ENCODE measurements at regions not wholly inside any gene's neighbourhood (a gene's known extent, or its start where the extent isn't known, plus 50 kb on each side); places are given as distances from the start of the nearest gene placed in this dataset.

GRCh38 chr10:78718032-78718572, 350.7 kb upstream of the ZMIZ1 start:
- no peak for DNase-seq (ENCODE audit: low spot score)

DNA sequence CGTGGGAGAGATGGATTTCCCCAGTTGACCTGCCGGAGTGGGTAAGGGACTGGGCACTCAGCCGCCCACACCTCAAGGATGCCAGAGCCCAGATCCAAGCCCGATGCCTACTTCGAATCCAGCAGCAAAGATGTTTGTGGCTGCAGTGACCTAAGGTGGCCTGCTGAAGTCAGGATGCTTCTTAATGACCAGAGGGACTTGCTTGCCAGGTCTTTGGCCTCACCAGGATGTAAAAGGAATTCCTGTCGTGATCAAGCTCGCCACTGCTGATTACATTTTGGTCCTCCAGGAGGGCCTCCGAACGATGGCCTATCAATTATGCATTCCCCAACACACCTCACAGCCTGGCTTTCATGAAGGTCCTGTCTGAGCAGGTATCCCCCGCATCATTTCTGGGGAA, 349.5 kb upstream of the ZMIZ1 start:
- no peak for DNase-seq (ENCODE audit: low spot score)

DNA sequence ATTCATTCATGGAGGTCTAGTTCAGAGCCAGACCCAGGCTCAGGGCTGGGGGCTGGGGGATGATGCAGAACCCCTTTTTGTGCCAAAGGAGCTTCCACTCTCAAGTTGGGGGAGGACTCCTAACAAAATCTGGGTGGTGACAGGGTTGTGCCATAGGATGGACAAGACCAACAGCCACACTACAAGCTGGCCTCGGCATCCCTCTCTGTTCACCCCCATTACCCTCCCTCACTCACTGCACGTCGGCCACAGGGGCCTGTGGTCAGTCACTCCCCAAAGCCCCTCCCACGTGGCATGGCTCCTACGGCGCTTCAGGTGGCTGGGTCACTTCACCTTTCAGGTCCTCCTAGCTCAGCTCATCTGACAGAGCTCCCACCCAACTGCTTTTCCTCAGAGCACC, 348.7 kb upstream of the ZMIZ1 start:
- no peak for DNase-seq (ENCODE audit: low spot score)

- DNase-seq (ENCODE audit: low spot score): no peak
Measured at GRCh38 chr10:78721231-78721630, 347.5 kb upstream of the ZMIZ1 start.

DNA sequence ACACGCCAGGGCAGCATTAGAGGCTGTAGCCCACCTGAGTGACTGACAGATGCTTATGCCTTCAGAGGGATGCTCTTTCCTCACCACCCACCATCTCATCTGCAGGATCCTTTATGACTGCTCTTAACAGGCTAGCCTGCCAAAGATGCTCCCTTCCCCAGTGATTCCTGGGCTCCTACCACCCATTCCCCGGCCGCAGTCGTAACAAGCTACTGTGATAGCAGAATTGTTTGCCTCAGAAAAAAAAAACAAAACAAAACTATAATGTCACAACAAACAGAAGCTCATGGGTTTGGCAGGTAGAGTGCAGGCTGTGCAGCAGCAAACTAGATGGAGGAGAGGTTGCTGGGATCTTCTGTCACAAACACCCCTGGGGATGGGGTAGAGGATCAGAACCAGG, 343.9 kb upstream of the ZMIZ1 start:
- no peak for DNase-seq (ENCODE audit: low spot score)

DNA sequence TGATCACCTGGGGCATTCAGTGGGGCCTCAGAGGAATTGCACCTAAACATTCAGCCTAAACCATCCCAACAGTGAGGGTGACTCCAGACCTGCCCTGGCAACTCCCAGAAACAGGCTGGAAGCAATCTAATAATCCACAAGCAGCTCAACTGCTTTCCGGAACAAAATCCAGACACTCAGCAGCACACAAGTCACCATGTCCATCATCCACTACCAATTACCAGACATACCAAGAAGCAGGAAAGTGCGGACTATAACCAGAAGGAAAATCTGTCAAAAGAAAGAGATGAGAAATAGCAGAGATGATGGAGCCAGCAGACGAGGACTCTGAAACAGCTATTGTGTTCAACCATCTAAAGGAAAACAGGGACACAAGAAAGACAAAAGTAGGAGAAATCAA, 342.6 kb upstream of the ZMIZ1 start:
- no peak for DNase-seq (ENCODE audit: low spot score)

- no peak for DNase-seq (ENCODE audit: low spot score)
Measured at GRCh38 chr10:78727251-78727650, 341.5 kb upstream of the ZMIZ1 start.

GRCh38 chr10:78727728-78728127, 341.0 kb upstream of the ZMIZ1 start:
- no peak for DNase-seq (ENCODE audit: low spot score)

DNA sequence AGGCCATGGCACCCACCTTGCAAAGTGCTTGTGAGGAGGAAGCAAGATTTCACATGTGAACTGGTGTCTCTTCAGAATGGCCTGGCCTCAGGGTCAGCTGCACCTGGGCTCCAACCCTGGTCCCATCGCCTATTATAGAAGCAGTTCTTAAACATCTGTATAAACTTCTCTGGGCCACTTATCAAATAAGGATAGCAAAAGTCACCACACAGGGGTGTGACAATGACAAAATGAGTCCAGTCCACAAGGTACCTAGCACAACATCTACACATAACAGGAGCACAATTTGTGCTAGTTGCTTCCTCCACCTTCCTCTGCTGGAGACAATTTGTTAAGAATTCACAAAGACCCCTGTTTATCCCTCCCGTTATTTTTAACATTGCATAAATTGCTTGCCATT, 340.6 kb upstream of the ZMIZ1 start:
- no peak for DNase-seq (ENCODE audit: low spot score)

- DNase-seq (ENCODE audit: low spot score): no peak
Measured at GRCh38 chr10:78729366-78729765, 339.4 kb upstream of the ZMIZ1 start.

- DNase-seq (ENCODE audit: low spot score): no peak
Measured at GRCh38 chr10:78729800-78730199, 339.0 kb upstream of the ZMIZ1 start.

DNA sequence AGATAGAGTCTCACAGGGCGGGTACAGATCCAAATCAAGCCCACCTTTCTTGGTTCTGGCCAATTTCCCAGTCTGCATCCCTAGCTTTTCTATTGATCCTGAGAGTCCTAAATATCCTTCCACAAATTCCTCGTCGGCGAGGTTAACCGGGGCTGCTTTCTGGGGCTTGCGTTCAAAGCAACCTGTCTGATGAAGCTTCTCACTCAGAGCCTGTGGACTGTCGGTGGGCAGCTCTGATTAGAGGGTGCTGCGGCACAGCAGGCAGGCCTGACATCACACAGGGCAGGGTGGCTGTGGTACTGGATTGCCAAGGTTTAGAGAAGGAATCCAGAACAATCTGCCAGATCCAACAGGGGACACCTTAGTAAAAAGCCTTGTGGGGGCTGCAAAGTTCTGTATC, 338.0 kb upstream of the ZMIZ1 start:
- DNase-seq (ENCODE audit: low spot score): no peak

DNA sequence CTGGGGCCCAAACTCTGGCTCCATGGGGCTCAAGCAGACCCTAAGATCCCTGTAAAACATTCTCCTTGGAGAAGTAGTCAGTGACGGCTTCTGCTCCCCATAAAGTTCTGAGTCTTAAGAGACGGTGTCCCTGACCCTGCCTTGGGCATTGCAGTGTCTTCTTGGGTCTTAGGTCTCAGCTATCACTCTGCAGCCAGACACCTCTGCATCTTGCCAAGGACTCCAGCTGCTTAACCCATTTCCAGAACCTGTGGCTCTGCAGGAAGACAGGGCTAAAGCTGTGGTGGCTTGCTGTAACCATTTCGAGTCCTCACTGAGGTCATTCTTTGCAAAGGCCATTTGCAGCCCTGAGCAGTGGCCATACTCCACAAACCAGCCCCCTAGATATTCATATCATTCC, 337.1 kb upstream of the ZMIZ1 start:
- DNase-seq (ENCODE audit: low spot score): no peak

DNA sequence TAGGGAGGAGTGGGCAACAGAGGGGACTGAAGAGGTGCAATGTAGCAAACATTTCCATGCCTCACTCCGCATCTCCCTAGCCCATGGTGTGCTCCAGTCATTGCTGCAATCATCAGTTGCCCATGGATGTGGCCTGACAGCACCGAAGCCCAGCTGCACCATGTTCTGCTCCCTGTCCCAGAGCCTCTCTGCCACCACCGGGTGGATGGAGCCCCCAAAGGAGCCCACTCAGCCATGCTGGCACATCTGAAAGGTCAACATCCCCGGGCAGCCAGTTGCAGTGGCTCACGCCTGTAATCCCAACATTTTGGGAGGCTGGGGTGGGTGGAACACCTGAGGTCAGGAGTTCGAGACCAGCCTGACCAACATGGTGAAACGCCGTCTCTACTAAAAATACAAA, 336.4 kb upstream of the ZMIZ1 start:
- DNase-seq (ENCODE audit: low spot score): no peak

DNA sequence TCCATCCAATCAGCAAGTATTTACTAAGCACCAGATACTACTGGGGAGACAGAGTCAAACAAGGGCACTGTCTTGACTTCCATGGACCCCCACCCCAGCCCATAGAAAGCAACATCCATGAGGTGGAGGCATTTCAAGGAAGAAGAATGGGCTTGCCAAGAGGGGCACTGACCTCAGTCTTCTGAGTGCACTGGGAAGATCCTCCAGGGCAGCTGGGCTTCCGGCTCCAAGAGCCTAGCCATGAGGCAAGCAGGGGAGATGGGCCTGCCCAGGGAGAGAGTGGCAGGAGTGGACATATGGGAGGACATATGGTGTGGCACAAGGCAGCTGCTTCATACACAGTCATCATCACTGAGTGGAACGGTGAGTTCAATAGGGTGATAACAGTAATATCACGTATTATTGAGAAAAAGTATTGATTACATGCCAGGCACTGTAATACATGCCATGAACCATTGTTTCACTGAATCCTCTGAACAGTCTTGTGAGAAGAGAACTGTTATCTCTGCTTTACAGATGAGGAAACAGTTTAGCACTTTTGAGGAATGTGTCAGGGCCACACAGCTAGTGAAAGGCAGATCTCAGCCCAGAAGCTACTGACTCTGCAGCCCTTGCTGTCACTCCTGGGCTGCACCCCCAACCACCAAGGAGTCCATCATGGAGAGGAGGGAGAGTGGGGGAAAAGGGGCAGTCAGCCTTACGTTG, 331.7 kb upstream of the ZMIZ1 start:
- DNase-seq (ENCODE audit: low spot score): no peak

DNA sequence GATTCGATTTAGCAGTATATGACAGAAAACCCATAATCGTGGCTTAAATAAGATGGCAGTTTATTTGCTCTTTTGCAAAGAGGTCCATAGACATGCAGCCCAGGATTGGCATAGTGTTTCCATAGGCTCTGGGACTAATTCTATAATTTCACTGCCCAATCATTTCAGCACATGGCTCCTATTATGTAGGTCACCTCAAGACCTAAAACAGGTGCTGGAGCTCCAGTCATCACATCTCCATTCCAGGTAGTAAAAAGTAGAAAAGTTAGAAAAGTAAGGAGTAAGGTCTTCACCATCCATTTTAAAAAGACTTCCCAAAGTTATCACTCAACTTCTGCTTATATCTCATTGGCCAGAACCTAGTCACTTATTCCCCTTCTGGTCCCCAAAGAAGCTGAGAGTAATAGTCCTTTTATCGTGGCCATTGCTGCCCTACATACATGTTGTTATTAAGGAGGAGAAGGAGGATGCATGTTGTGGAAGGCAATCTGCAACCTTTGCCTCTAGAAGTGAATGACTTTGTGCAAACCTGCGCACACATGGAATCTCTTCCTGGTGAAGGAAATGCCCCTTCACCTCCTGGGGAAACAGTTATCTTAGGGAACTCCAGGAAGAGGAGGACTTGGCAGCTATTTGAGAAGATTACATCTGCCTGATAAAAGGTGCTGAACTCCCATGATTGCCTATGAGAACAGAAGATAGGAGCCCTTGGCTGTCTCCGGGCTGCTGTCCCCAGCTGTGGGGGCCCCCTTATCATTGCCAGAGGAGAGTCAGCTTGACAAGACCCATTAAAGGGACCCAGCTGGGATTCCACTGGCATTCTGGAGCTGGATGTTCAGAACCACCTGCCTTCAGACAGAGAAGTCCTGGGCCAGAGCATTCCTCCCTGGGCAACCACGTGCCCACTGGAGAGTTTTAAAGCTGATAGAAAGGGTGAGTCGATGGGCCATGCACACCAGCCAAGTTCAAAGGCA, 330.6 kb upstream of the ZMIZ1 start:
- DNase-seq (ENCODE audit: low spot score): no peak

GRCh38 chr10:78738861-78739260, 329.9 kb upstream of the ZMIZ1 start:
- no peak for DNase-seq (ENCODE audit: low spot score)

DNA sequence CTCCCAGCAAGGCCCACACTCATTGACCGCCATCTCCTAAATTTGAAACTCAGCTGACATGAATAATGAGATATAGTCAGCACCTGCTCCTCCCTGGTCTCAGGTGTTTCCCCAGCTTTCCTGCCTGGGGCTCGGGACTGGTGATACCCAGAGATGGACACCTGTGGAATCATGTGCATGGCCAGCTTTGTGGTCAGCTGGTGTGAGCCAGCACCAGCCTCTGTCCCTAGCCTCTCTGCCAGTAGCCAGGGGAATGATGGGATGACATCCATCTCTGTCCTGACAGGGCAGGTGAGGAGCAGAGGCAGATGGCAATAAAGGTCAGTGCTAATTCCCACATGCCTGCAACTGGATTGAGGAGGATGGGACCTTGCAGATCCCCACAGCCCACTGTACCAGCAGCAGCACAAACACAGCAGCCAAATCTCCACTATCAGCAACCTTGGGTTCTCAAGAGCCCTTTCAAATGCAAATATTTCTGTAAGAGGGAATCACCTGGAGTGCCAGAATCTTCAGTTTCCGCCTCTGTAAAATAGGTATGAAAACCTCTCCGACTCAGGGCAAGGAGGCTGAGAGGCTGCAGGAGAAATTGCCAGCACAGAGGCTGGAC, 329.2 kb upstream of the ZMIZ1 start:
- no peak for DNase-seq (ENCODE audit: low spot score)

DNA sequence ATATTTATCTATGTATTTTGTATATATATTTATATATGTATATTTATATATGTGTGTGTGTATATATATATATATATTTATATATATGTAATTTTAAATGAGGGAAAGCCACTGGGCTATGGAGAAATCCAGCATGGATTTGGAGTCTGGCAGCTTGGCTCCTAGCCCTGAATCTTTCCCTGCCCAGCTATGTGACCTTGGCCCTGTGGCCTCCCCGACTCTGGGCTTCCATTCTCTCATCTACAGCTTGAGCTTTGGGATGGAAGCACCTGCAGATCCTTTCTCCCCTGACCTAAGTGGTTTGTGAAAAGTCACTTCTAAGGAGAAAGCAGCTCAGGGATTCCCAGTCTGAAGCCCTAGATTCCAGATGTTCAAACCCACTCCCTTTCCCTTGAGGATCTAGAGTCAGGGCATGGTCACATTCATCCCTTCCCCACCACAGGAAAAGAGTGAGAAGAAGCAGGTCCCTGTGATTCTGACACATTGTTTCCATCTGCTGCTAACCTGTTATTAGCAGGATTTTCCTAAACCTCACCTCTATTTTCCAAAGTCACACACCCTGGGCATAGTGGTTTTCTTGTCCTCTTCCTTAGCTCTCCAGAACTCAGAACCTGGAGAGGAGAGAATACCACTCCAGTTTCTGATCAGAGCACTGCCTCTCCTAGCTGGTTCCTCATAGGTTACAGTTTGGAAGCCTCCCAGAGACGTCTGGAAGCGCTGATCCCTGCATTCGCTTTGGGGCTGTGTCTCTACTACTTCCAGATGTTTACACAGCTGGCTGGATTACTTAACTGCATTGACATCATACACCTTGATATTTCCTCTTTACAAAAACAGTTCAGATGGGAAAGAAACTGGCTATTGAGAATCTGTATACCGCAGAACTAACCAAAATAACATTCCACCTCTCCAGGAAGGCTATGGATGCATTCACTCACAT, 327.5 kb upstream of the ZMIZ1 start:
- DNase-seq (ENCODE audit: low spot score): no peak

DNA sequence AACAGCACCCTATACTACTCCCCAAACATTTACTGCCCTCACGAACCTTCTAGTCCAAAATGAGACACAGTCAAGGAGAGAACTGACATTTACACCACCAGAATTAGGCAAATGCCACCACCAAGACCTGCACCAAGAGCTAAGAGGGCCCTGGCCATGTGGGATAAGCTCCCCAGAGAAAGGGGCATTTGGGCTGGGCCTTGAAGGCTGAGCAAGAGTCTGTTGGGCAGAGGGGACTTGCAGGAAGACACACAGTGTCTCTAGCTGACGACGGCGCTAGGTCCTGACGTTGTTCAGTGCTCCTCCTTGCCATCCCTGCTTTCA, 326.4 kb upstream of the ZMIZ1 start:
- DNase-seq (ENCODE audit: low spot score): no peak

- no peak for DNase-seq (ENCODE audit: low spot score)
Measured at GRCh38 chr10:78742730-78743615, 325.8 kb upstream of the ZMIZ1 start.
